Prostate gland (tissue), 2 donors: ENCODE measurements at regions not wholly inside any gene's neighbourhood (a gene's known extent, or its start where the extent isn't known, plus 50 kb on each side); places are given as distances from the start of the nearest gene placed in this dataset.

Experiments used
- DNase-seq: peaks from one replicate; pipeline ENCODE4 v3.0.0-alpha.2; 2019; ENCODE audit warnings: low spot score
- H3K27ac ChIP-seq, 2 donors: fragments of 200-600 bp; sonication (generic); 2 replicates each; pipeline ENCODE4 v1.5.1; 2017 to 2019
- H3K27me3 ChIP-seq: fragments of 200-600 bp; sonication (generic); replicated peaks from 2 replicates; pipeline ENCODE4 v1.5.1; 2019; ENCODE audit not compliant: insufficient read depth
- H3K36me3 ChIP-seq, 2 donors: fragments of 200-600 bp; sonication (generic); 1 replicate in 1 of 2; 2 replicates in 1 of 2; pipeline versions ENCODE4 v1.5.1 to v1.8.1; 2017 to 2019
- H3K4me1 ChIP-seq: fragments of 200-600 bp; sonication (generic); replicated peaks from 2 replicates; pipeline ENCODE4 v1.5.1; 2019
- H3K4me3 ChIP-seq, 2 donors: fragments of 200-600 bp; sonication (generic); 2 replicates each; pipeline ENCODE4 v1.5.1; 2017 to 2019
- H3K9me3 ChIP-seq: fragments of 200-600 bp; sonication (generic); 2 replicates; pipeline ENCODE4 v1.5.1; 2017
- POLR2A ChIP-seq: fragments of 450-650 bp; IDR thresholded peaks from one replicate; pipeline ENCODE4 v1.6.1; 2016; ENCODE audit warnings: antibody characterized with exemption, mild to moderate bottlenecking
- POLR2AphosphoS5 ChIP-seq: sonication (generic); formaldehyde crosslinking; IDR thresholded peaks from one replicate; pipeline ENCODE4 v1.6.1; 2017; ENCODE audit warnings: antibody characterized with exemption
- WGBS: methylation state at CpG from one replicate; pipeline ENCODE4 v1.1.5; 2018; 5-methylcytosine and 5-hydroxymethylcytosine counted together
- intact Hi-C: fragments of 100-400 bp; cut with DNase I; formaldehyde crosslinking; loops from one replicate; pipeline ENCODE4 v1.14.2; 2022
- TF ChIP-seq, protein P1 (sequence below), 4 experiments: fragments of 200-600 bp in 2 of 4; fragments of 450-650 bp in 2 of 4; sonication (generic) in 2 of 4; IDR thresholded peaks; 1 replicate in 3 of 4; 2 replicates in 1 of 4; pipeline ENCODE4 v1.5.1; 2016 to 2019; ENCODE audit warnings: antibody characterized with exemption in 4 of 4, mild to moderate bottlenecking in 2 of 4, moderate library complexity in 2 of 4

DNA sequence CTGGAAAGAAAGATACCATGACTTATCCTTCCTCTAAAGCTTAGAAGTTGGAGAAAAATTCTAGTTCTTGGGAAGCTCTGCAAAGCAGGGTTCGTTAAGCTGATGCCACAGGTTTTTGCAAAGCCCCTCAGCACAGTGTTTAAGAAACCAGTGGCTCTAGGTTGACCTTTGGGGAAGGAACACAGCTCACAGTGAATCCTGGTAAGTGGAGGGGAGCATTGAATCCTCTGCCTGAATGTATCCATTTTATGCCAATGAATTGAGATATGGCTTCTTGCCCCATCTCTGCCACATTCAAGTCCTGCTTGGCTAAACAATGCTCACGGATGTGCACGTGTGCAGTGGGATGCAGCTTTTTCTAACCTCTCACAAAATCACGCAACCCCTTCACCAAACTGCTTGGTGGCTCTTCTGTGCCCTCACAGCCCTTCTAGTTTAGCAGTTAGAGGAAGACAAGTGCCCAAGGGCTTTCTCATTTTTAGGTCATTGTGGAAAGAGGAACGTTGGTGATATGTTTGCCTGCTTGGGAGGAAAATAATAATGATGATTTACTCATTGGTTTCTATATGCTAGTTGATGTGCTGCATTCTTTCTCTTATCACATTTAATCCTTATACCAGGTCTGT, 111.3 kb downstream of the DAD1 start:
- Histone ChIP-seq H3K36me3 (no peaks in the 10 kb centered on the region), H3K27ac (no peak overlapping the region), H3K9me3 (no peaks in the 10 kb centered on the region), H3K4me1 (no peaks in the 10 kb centered on the region), H3K27me3 (no peaks in the 10 kb centered on the region), H3K4me3 (no peak overlapping the region)
- intact Hi-C loops = no loop called here
- WGBS = 89% methylated on average over 5 of the region's 5 CpGs
- no peak for TF ChIP-seq POLR2A
- TF ChIP-seq POLR2AphosphoS5 = no peak
- DNase-seq = no peak

DNA sequence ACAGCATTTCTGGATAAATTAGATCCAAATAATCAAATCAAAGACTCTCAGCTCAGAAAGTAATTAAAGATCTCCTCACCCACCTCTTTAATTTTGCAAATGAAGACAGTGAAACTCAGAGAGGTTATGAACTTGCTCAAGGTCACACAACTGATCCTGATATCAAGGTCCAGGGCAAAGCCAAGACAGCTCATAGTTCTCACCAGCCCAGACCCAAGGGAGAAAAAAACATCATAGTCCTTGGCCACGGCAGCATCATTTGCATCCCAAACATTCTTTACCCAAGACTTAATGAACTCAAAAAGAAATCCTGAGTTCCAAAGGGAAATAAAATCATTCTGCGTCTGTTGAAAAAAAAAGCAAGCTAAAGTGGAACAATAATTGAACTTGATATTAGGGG, 112.1 kb downstream of the DAD1 start:
- intact Hi-C loops = no loop called here
- H3K27ac ChIP-seq = no peak overlapping the region
- DNase-seq = no peak
- H3K36me3 ChIP-seq = no peaks in the 10 kb centered on the region
- TF ChIP-seq, protein P1, sequence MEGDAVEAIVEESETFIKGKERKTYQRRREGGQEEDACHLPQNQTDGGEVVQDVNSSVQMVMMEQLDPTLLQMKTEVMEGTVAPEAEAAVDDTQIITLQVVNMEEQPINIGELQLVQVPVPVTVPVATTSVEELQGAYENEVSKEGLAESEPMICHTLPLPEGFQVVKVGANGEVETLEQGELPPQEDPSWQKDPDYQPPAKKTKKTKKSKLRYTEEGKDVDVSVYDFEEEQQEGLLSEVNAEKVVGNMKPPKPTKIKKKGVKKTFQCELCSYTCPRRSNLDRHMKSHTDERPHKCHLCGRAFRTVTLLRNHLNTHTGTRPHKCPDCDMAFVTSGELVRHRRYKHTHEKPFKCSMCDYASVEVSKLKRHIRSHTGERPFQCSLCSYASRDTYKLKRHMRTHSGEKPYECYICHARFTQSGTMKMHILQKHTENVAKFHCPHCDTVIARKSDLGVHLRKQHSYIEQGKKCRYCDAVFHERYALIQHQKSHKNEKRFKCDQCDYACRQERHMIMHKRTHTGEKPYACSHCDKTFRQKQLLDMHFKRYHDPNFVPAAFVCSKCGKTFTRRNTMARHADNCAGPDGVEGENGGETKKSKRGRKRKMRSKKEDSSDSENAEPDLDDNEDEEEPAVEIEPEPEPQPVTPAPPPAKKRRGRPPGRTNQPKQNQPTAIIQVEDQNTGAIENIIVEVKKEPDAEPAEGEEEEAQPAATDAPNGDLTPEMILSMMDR (IDR thresholded peaks at IDR 0.05) = no peak
- TF ChIP-seq POLR2A (no peak), POLR2AphosphoS5 (no peak)
- no peak overlapping the region for H3K4me3 ChIP-seq
- H3K9me3 ChIP-seq = no peaks in the 10 kb centered on the region
- WGBS = 65% methylated on average over 2 of the region's 2 CpGs
- H3K27me3 ChIP-seq = no peaks in the 10 kb centered on the region
- no peaks in the 10 kb centered on the region for H3K4me1 ChIP-seq

DNA sequence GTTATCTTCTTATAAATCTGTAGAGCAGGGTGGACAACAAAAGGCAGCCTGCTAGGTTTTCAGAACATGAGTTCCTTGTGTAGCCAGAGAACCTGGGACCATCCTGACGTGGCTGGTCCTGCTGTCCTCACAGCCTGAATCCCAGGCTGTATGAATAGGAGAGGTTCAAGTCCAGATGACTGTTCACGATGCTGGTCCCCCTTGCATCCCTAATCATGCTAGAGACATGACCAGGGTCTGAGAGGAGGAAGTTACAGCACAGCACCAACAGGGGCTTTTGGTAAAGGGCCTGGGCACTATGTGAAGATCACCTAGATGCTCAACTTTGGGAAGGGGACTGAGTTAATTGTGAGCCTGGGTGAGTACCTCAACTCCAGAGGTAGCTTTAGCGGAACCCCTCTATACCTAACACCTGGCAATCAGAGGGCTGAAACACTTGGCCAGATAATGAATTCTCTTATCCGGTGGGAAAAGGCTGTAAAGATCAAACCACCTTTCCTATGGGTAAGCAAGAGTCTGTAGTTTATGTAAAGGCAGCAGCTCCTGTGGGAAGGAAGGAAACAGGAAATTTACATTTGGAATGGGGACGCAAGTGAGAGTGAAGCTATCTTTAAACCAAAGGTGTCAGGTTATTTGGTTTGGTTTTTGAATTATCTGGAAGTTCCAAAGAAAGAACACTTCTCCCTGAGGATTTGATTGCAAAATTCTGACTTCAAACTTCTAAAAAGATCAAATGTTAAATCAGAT, 112.8 kb downstream of the DAD1 start:
- DNase-seq = no peak
- no peaks in the 10 kb centered on the region for H3K4me1 ChIP-seq
- WGBS = 78% methylated on average over 5 of the region's 5 CpGs
- H3K36me3 ChIP-seq = no peaks in the 10 kb centered on the region
- H3K27me3 ChIP-seq = no peaks in the 10 kb centered on the region
- H3K4me3 ChIP-seq = no peak overlapping the region
- TF ChIP-seq POLR2AphosphoS5 (no peak), POLR2A (no peak)
- TF ChIP-seq, protein P1 (IDR thresholded peaks at IDR 0.05) = no peak
- H3K27ac ChIP-seq = no peak overlapping the region
- H3K9me3 ChIP-seq = no peaks in the 10 kb centered on the region
- intact Hi-C loops = no loop called here

DNA sequence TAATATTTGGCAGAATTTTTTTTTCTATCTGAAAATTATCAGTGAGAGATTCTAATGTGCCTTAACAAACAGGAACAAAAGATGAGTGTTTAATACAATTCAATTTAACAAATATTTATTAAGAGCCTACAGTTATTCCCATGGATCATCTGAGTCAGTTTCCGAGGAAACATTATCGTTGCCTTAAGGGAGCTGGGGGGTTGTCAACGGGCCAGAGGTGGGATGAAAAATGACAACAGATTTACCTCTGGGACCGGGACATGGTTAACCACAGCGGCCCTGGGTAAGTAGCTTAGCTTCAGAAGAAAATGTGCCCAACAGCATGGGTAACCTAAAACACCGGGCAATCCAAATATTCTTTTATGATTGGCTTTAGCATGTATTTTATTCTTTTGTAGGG, 113.6 kb downstream of the DAD1 start:
- H3K4me3 ChIP-seq = no peak overlapping the region
- no peaks in the 10 kb centered on the region for H3K9me3 ChIP-seq
- no peaks in the 10 kb centered on the region for H3K27me3 ChIP-seq
- H3K27ac ChIP-seq = no peak overlapping the region
- DNase-seq = no peak
- no peaks in the 10 kb centered on the region for H3K4me1 ChIP-seq
- 77% methylated on average over 6 of the region's 6 CpGs for WGBS
- TF ChIP-seq, protein P1 (IDR thresholded peaks at IDR 0.05) = no peak
- TF ChIP-seq POLR2A = no peak
- TF ChIP-seq POLR2AphosphoS5 = no peak
- H3K36me3 ChIP-seq = no peaks in the 10 kb centered on the region
- intact Hi-C loops = no loop called here

DNA sequence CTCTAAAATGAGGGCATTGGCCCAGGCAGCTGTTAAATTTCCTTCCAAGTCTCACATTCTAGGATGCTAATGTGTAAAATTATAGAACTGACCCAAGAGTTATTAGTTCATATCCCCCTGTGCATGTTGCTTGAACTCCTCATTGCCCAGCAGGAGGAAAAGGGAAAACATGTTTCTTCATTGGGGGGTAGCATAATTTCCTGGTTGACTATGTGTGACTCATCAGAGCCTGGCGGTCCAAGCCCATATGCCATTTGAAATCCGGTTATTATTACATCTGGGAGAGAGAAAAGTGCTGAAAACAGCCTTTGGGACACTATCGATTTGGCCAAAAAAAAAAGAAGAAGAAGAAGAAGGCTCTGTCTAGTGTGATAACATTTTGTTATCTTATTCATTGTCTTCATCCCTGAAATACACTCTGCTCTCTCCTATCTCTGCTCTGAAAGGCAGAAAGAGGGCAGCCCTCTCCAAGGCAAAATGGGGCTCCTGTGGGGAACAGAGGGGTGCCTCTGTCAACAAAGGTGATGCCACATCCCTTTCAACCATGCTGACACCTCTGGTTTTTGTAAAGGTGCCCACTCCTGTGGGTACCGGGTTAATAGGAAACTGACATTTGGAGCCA, 114.2 kb downstream of the DAD1 start:
- no peak overlapping the region for H3K27ac ChIP-seq
- TF ChIP-seq, protein P1 (IDR thresholded peaks at IDR 0.05) = no peak
- TF ChIP-seq POLR2A (no peak), POLR2AphosphoS5 (no peak)
- no peak for DNase-seq
- intact Hi-C loops = loop anchor here (5.0 kb wide), 1 partner anchor 83 kb away; no protein-coding TSS in a partner anchor
- H3K4me1 ChIP-seq = no peaks in the 10 kb centered on the region
- H3K27me3 ChIP-seq = no peaks in the 10 kb centered on the region
- H3K9me3 ChIP-seq = no peaks in the 10 kb centered on the region
- H3K4me3 ChIP-seq = no peak overlapping the region
- H3K36me3 ChIP-seq = no peaks in the 10 kb centered on the region
- WGBS = 77% methylated on average over 4 of the region's 4 CpGs
